K562 (cell line): ENCODE measurements at regions not wholly inside any gene's neighbourhood (a gene's known extent, or its start where the extent isn't known, plus 50 kb on each side); places are given as distances from the start of the nearest gene placed in this dataset.

Source experiments
- ATAC-seq: fragments of 200-7000 bp; cut with Tn5 transposase; 3 replicates; pipeline ENCODE4 v1.9.1; 2020; ENCODE audit warnings: moderate library complexity
- BruUV-seq: library from RNA; stranded (reverse); fragments of 400-500 nt; replicated peaks from 2 replicates; lab custom pipeline; 2021; lab: Mats Ljungman, UMichigan
- CTCF ChIA-PET: fragments of 300-600 bp; formaldehyde crosslinking; extraction: SDS; loops from one replicate; lab custom pipeline; 2021; ENCODE audit warnings: low intra/inter-chr PET ratio; lab: Yijun Ruan, JAX
- POLR2A ChIA-PET: fragments of 300-600, 350-650 bp; sonication (Branson Sonifier 250); formaldehyde crosslinking; extraction: SDS; loops from one replicate; lab custom pipeline; 2021; ENCODE audit warnings: antibody characterized with exemption, inconsistent platforms; lab: Yijun Ruan, JAX
- DNase-seq, 4 experiments: peaks; one replicate each; pipeline versions ENCODE4 v3.0.0 to v3.0.0-alpha.2; 2011 to 2018; ENCODE audit warnings: low spot score in 3 of 4, mixed read lengths in 3 of 4; ENCODE audit errors: extremely low read depth in 1 of 4
- FAIRE-seq: peaks from 2 replicates; lab custom pipeline; 2011; peaks lifted over from hg19 to GRCh38; lab: Jason Lieb, UNC
- H2AFZ ChIP-seq: 2 replicates; pipeline ENCODE4 v1.6.0; 2011; ENCODE audit warnings: low read depth, low read length, control low read depth, inconsistent platforms
- H3K27ac ChIP-seq: fragments of 200-600 bp; 3 replicates; pipeline ENCODE4 v1.8.0; 2011; ENCODE audit warnings: low read depth, mild to moderate bottlenecking, control low read depth, inconsistent platforms, low read length, moderate library complexity, mixed read lengths; ENCODE audit errors: extremely low read depth
- H3K27me3 ChIP-seq, 2 experiments: fragments of 300-600 bp in 1 of 2; 2 replicates in 1 of 2; 3 replicates in 1 of 2; pipeline versions ENCODE4 v1.6.0 to v1.8.0; 2011; ENCODE audit warnings: inconsistent platforms in 2 of 2, low read length in 2 of 2, mild to moderate bottlenecking in 1 of 2, mixed read lengths in 1 of 2, moderate library complexity in 1 of 2; ENCODE audit not compliant: control insufficient read depth in 2 of 2, insufficient read depth in 2 of 2
- H3K36me3 ChIP-seq: fragments of 300-600 bp; 3 replicates; pipeline ENCODE4 v1.8.0; 2011; ENCODE audit warnings: mild to moderate bottlenecking, low read length, inconsistent platforms; ENCODE audit not compliant: control insufficient read depth, insufficient read depth
- H3K4me1 ChIP-seq, 2 experiments: fragments of 200-600 bp in 1 of 2; replicated peaks in 1 of 2; 2 replicates in 1 of 2; 3 replicates in 1 of 2; pipeline versions ENCODE4 v1.5.1 to v1.8.0; 2011; ENCODE audit warnings: inconsistent platforms in 2 of 2, low read length in 2 of 2, mild to moderate bottlenecking in 1 of 2, mixed read lengths in 1 of 2, moderate library complexity in 1 of 2; ENCODE audit not compliant: control insufficient read depth in 2 of 2, insufficient read depth in 2 of 2
- H3K4me2 ChIP-seq: 2 replicates; pipeline ENCODE4 v1.6.1; 2011; ENCODE audit warnings: low read length, control low read depth, inconsistent platforms, mixed read lengths; ENCODE audit not compliant: insufficient read depth
- H3K4me3 ChIP-seq: fragments of 200-600 bp; sonication (generic), shearing (Covaris generic); 2 replicates; pipeline ENCODE4 v1.5.1; 2016; ENCODE audit warnings: control low read depth, inconsistent platforms
- H3K79me2 ChIP-seq: fragments of 200-600 bp; 3 replicates; pipeline ENCODE4 v1.8.0; 2011; ENCODE audit warnings: low read length, inconsistent platforms; ENCODE audit not compliant: control insufficient read depth, insufficient read depth
- H3K9ac ChIP-seq, 2 experiments: 2 replicates each; pipeline versions ENCODE4 v1.6.0 to v1.6.1; 2011; ENCODE audit warnings: low read depth in 2 of 2, low read length in 2 of 2, control low read depth in 1 of 2, inconsistent platforms in 1 of 2, mild to moderate bottlenecking in 1 of 2, mixed read lengths in 1 of 2; ENCODE audit not compliant: insufficient read depth in 1 of 2
- H3K9me1 ChIP-seq: one replicate; pipeline ENCODE4 v1.6.0; 2011; ENCODE audit warnings: inconsistent platforms, mild to moderate bottlenecking, low read length, moderate library complexity; ENCODE audit not compliant: control insufficient read depth, insufficient read depth
- H3K9me3 ChIP-seq: replicated peaks from 2 replicates; pipeline ENCODE4 v1.5.1; 2011; ENCODE audit warnings: low read depth, low read length, inconsistent platforms; ENCODE audit not compliant: control insufficient read depth, insufficient read depth
- H4K20me1 ChIP-seq: replicated peaks from 2 replicates; pipeline ENCODE4 v1.6.1; 2011; ENCODE audit warnings: low read length, inconsistent platforms, mixed read lengths; ENCODE audit not compliant: control insufficient read depth, insufficient read depth
- CC2D1A ChIP-seq: fragments of 450-650 bp; IDR thresholded peaks from 2 replicates; pipeline ENCODE4 v1.6.1; 2017; ENCODE audit warnings: mild to moderate bottlenecking
- EHMT2 ChIP-seq: fragments of 450-650 bp; IDR thresholded peaks from 2 replicates; pipeline ENCODE4 v1.6.1; 2018; ENCODE audit warnings: antibody characterized with exemption
- FOSL1 ChIP-seq: fragments of 200-800 bp; sonication (Bioruptor generic); conservative IDR thresholded peaks from 2 replicates; pipeline ENCODE4 v1.6.1; 2016; ENCODE audit warnings: missing genetic modification characterization, missing compliant biosample characterization
- ZBTB17 ChIP-seq: fragments of 450-650 bp; formaldehyde crosslinking; IDR thresholded peaks from 2 replicates; pipeline ENCODE4 v1.4.0; 2020; ENCODE audit warnings: mild to moderate bottlenecking
- ZBTB34 ChIP-seq: fragments of 250-450 bp; sonication (Bioruptor Pico); IDR thresholded peaks from 2 replicates; pipeline ENCODE4 v1.8.0; 2021; ENCODE audit warnings: mild to moderate bottlenecking, moderate library complexity
- ZBTB9 ChIP-seq: fragments of 450-650 bp; formaldehyde crosslinking; IDR thresholded peaks from 2 replicates; pipeline ENCODE4 v1.4.0; 2020; ENCODE audit warnings: mild to moderate bottlenecking, moderate library complexity
- WGBS: fragments of 100-300 bp; shearing (Covaris generic); methylation state at CpG from one replicate; pipeline ENCODE4 v1.1.6; 2016; ENCODE audit warnings: low coverage, mixed read lengths; ENCODE audit not compliant: insufficient coverage; ENCODE audit errors: missing lambda C conversion rate; 5-methylcytosine and 5-hydroxymethylcytosine counted together
- in situ Hi-C: fragments of 300-500 bp; cut with MboI; formaldehyde crosslinking; loops from 4 replicates; pipeline ENCODE4 v1.15.0; 2018; ENCODE audit warnings: inconsistent platforms, mixed read lengths
- intact Hi-C: fragments of 100-400 bp; cut with micrococcal nuclease; formaldehyde crosslinking; loops from 2 replicates; pipeline ENCODE4 v1.14.2; 2022

GRCh38 chr9:110065532-110065931 lies 142.4 kb downstream of the C9orf152 start (continued):
- TF ChIP-seq ZBTB9 (CRISPR knock-in tag): no peak

GRCh38 chr9:110066929-110067716 lies 140.8 kb downstream of the C9orf152 start:
- Histone ChIP-seq H3K9me3 (no peaks in the 10 kb centered on the region), H3K27me3 (no peaks in the 10 kb centered on the region), H3K4me2 (no peak overlapping the region), H3K9me1 (no peaks in the 10 kb centered on the region), H3K27ac (no peak overlapping the region), H3K79me2 (no peaks in the 10 kb centered on the region), H3K4me1 (no peaks in the 10 kb centered on the region), H3K36me3 (no peaks in the 10 kb centered on the region), H3K4me3 (no peak overlapping the region), H2AFZ (no peak overlapping the region), H3K9ac (no peak overlapping the region), H4K20me1 (no peaks in the 10 kb centered on the region)
- DNase-seq (no peak), ATAC-seq (no peak), FAIRE-seq (no peak)
- intact Hi-C loops (no loop called here), in situ Hi-C loops (no loop called here)
- no TSS peak for BruUV-seq
- CTCF ChIA-PET: no interaction called here
- POLR2A ChIA-PET: no interaction called here
- WGBS: 1% methylated on average over 6 of the region's 6 CpGs
- TF ChIP-seq ZBTB34 (CRISPR knock-in tag) (no peak), CC2D1A (no peak), EHMT2 (no peak), ZBTB17 (CRISPR knock-in tag) (peak; percentile 71; the same call in 1 of the 2 replicates), FOSL1 (tag) (peak; percentile 52; the same call in 1 of the 2 replicates)
